Gastrocnemius medialis (tissue), 4 donors: ENCODE measurements at regions not wholly inside any gene's neighbourhood (a gene's known extent, or its start where the extent isn't known, plus 50 kb on each side); places are given as distances from the start of the nearest gene placed in this dataset.

Source experiments
- ATAC-seq, 2 donors: fragments of 150-250 bp; one replicate each; pipeline ENCODE4 v1.9.1; 2016
- DNase-seq, 2 donors: peaks; one replicate each; pipeline ENCODE4 v3.0.0-alpha.2; 2019
- H3K27ac ChIP-seq, 4 donors: fragments of 200-600 bp; sonication (generic); 1 replicate in 1 of 4; 2 replicates in 3 of 4; pipeline ENCODE4 v1.5.1; 2016 to 2018; ENCODE audit warnings: mild to moderate bottlenecking in 2 of 4, moderate library complexity in 1 of 4
- H3K27me3 ChIP-seq, 3 donors: fragments of 200-600 bp; sonication (generic) in 2 of 3; 1 replicate in 1 of 3; 2 replicates in 2 of 3; pipeline versions ENCODE4 v1.5.1 to v1.6.0; 2016 to 2019; ENCODE audit warnings: mild to moderate bottlenecking in 1 of 3, moderate library complexity in 1 of 3
- H3K36me3 ChIP-seq, 2 donors: fragments of 200-600 bp; sonication (generic) in 1 of 2; one replicate each; pipeline ENCODE4 v1.5.1; 2017 to 2018
- H3K4me1 ChIP-seq, 2 donors: fragments of 200-600 bp; sonication (generic) in 1 of 2; one replicate each; pipeline ENCODE4 v1.5.1; 2016 to 2017; ENCODE audit warnings: mild to moderate bottlenecking in 2 of 2
- H3K4me3 ChIP-seq, 4 donors: fragments of 200-600 bp; sonication (generic) in 3 of 4; 1 replicate in 1 of 4; 2 replicates in 3 of 4; pipeline ENCODE4 v1.5.1; 2016 to 2019; ENCODE audit warnings: mild to moderate bottlenecking in 2 of 4
- H3K9me3 ChIP-seq, 3 donors: fragments of 200-600 bp; sonication (generic) in 2 of 3; 1 replicate in 1 of 3; 2 replicates in 2 of 3; pipeline ENCODE4 v1.5.1; 2016 to 2019
- CTCF ChIP-seq, 5 experiments: fragments of 450-650 bp in 3 of 5; fragments of 200-600 bp in 2 of 5; sonication (generic) in 2 of 5; IDR thresholded peaks in 4 of 5; conservative IDR thresholded peaks in 1 of 5; 1 replicate in 4 of 5; 2 replicates in 1 of 5; pipeline ENCODE4 v1.5.1; 2016 to 2019; ENCODE audit warnings: antibody characterized with exemption in 5 of 5, mild to moderate bottlenecking in 3 of 5, moderate library complexity in 3 of 5
- POLR2A ChIP-seq, 2 donors: fragments of 450-650 bp; IDR thresholded peaks; one replicate each; pipeline ENCODE4 v1.6.1; 2017; ENCODE audit warnings: antibody characterized with exemption in 2 of 2, mild to moderate bottlenecking in 2 of 2, moderate library complexity in 2 of 2
- in situ Hi-C, 4 donors: fragments of 200-750 bp; cut with MboI; loops; one replicate each; pipeline versions ENCODE4 v1.15.0 to v1.8.0; 2017; ENCODE audit warnings: low sequenced_read_pairs in 4 of 4
- intact Hi-C: fragments of 100-400 bp; cut with DNase I; formaldehyde crosslinking; loops from one replicate; pipeline ENCODE4 v1.15.1; 2023; ENCODE audit warnings: low total_unique reads

- Histone ChIP-seq H3K36me3 (no peaks in the 10 kb centered on the region), H3K27ac (no peak overlapping the region), H3K9me3 (no peaks in the 10 kb centered on the region), H3K27me3 (no peaks in the 10 kb centered on the region), H3K4me3 (no peak overlapping the region), H3K4me1 (no peaks in the 10 kb centered on the region)
- no peak for ATAC-seq
- no peak for TF ChIP-seq CTCF (IDR thresholded peaks at IDR 0.05 in 4 of 5, conservative IDR thresholded peaks at IDR 0.05 in 1 of 5)
- TF ChIP-seq POLR2A (IDR thresholded peaks at IDR 0.05): no peak
- intact Hi-C loops (no loop called here), in situ Hi-C loops (no loop called here)
- DNase-seq: no peak
Measured at GRCh38 chr12:58787021-58787760, 133.1 kb downstream of the LRIG3 start.

GRCh38 chr12:58794859-58795258 lies 125.4 kb downstream of the LRIG3 start:
- TF ChIP-seq CTCF (IDR thresholded peaks at IDR 0.05 in 4 of 5, conservative IDR thresholded peaks at IDR 0.05 in 1 of 5): no peak
- no peak for TF ChIP-seq POLR2A (IDR thresholded peaks at IDR 0.05)
- Histone ChIP-seq H3K27me3 (no peaks in the 10 kb centered on the region), H3K27ac (no peak overlapping the region), H3K4me3 (no peak overlapping the region), H3K4me1 (no peaks in the 10 kb centered on the region), H3K36me3 (no peaks in the 10 kb centered on the region), H3K9me3 (no peaks in the 10 kb centered on the region)
- DNase-seq (no peak), ATAC-seq (no peak)
- in situ Hi-C loops (no loop called here), intact Hi-C loops (no loop called here)

GRCh38 chr12:58795825-58796224 lies 124.5 kb downstream of the LRIG3 start:
- intact Hi-C loops: no loop called here
- in situ Hi-C loops: no loop called here
- H3K4me3 ChIP-seq: no peak overlapping the region
- no peaks in the 10 kb centered on the region for H3K36me3 ChIP-seq
- H3K27me3 ChIP-seq: no peaks in the 10 kb centered on the region
- no peaks in the 10 kb centered on the region for H3K9me3 ChIP-seq
- DNase-seq (no peak), ATAC-seq (no peak)
- H3K27ac ChIP-seq: no peak overlapping the region
- no peaks in the 10 kb centered on the region for H3K4me1 ChIP-seq
- TF ChIP-seq CTCF (IDR thresholded peaks at IDR 0.05 in 4 of 5, conservative IDR thresholded peaks at IDR 0.05 in 1 of 5) (no peak), POLR2A (IDR thresholded peaks at IDR 0.05) (no peak)

- H3K4me1 ChIP-seq: no peaks in the 10 kb centered on the region
- ATAC-seq: no peak
- no peak for DNase-seq
- no peaks in the 10 kb centered on the region for H3K36me3 ChIP-seq
- no peak overlapping the region for H3K27ac ChIP-seq
- TF ChIP-seq CTCF (IDR thresholded peaks at IDR 0.05 in 4 of 5, conservative IDR thresholded peaks at IDR 0.05 in 1 of 5): no peak
- no peak for TF ChIP-seq POLR2A (IDR thresholded peaks at IDR 0.05)
- H3K27me3 ChIP-seq: no peaks in the 10 kb centered on the region
- in situ Hi-C loops: no loop called here
- intact Hi-C loops: no loop called here
- H3K9me3 ChIP-seq: no peaks in the 10 kb centered on the region
- H3K4me3 ChIP-seq: no peak overlapping the region
Measured at GRCh38 chr12:58801986-58802385, 118.3 kb downstream of the LRIG3 start.

- no peaks in the 10 kb centered on the region for H3K36me3 ChIP-seq
- in situ Hi-C loops (no loop called here), intact Hi-C loops (no loop called here)
- no peak overlapping the region for H3K27ac ChIP-seq
- ATAC-seq (peak; percentile 36 to 56), DNase-seq (peak in 1 of 2 donors; percentile 1)
- no peaks in the 10 kb centered on the region for H3K4me1 ChIP-seq
- no peaks in the 10 kb centered on the region for H3K9me3 ChIP-seq
- H3K27me3 ChIP-seq: no peaks in the 10 kb centered on the region
- H3K4me3 ChIP-seq: no peak overlapping the region
- TF ChIP-seq POLR2A (IDR thresholded peaks at IDR 0.05): no peak
- no peak for TF ChIP-seq CTCF (IDR thresholded peaks at IDR 0.05 in 4 of 5, conservative IDR thresholded peaks at IDR 0.05 in 1 of 5)
Measured at GRCh38 chr12:58803908-58804307, 116.4 kb downstream of the LRIG3 start.
